ENCODE measurements at regions not wholly inside any gene's neighbourhood (a gene's known extent, or its start where the extent isn't known, plus 50 kb on each side); places are given as distances from the start of the nearest gene placed in this dataset.

DNA sequence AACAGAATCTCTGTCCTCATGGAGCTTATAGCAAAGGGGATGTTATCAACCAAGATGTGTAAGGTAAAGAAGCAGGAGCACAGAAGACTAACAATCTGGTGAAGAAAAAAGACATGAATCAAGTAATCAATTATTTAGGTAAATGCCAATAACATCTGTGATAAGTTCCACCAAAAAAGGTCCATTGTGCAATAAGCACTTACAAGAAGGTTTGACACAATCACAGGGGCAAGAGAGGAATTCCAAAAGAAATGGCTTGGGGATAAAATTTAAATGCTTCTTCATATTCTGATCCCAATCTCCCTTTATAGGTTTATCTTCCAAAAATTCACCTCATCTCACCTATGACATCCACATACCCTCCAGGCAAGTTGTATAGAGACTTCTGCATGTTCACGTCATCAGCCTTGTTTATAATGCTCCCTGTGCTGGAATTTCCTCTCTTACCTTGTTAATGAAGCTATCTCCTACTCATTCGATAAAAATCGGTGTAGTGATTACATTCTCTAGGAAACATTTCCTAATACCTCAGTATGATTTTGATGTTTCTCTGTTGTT lies 53.6 kb upstream of the DPT start:
- no peak for DNase-seq

DNA sequence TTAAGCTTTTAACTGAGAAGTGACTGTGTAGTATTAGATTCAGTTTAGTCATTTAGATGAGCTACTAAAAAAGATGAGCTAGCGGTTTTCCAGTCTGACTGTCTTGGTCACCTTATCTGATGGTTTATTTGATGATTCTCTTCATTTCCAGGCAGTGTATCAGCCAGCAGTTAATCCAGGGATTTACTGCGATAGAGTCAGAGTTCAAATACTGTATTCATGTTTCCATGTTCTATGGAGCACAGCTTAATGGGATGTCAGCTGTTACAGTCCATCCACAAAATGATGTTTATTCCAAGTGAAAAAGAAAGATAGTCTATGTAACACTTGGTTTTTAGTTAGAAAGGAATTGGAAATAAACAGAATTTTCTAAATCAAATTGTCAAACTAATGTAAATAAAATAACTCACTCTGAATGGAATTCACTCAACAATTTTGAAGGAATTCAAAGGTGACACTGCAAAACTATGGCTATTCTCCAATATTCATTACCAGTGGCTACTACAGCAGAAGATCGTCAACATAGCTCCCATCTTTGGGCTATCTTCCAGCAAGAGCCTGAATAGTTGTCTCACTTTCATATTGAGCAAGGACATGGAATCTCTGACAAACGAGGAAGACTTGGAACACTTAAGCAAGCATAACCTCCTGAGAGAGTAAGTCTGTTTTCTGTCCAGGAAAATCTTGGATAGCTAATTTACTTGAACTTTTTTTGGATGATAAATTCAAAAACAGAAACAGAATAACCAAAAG lies 54.6 kb upstream of the DPT start:
- DNase-seq, result no peak

GRCh38 chr1:168786476-168787330 lies 57.7 kb upstream of the DPT start:
- no peak for DNase-seq

DNA sequence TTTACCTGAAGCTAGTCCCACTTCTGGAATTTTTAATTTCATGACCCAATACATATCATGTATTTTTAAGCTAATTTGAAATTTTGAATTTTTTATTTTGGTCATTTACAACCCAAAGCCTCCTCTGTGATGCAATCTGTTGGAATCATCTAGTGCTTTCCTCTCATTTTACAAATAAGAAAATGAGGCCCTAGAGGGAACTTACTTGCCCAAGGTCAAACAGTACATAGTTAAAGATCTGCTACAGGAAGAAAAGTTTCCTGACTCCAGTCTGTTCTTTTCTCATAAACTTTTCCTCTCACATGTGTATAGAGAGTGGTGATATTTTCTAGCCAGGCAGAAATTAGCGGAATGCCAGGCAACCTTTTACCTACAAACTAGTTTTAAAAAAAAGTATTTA lies 59.3 kb upstream of the DPT start:
- DNase-seq, result no peak

GRCh38 chr1:168789501-168789900 lies 60.5 kb upstream of the DPT start:
- no peak for DNase-seq

DNA sequence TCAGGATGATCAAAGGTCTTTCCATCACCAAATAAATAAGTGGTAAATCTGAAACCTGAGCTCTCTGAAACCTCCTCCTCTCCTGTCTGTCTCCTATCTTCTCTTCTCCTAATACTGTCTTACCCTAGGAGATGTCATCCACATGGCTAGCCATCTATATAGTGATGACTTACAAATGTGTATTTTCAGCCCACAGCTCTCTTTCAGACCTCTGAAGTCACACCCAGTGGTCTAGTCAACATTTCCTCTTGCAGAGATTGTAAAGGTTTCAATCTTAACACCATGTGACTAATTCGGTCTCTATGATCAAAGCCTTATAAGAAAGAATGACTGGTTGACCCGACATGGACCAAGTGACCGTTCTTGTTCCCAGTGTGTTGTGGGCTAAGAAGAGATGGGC lies 63.1 kb upstream of the DPT start:
- DNase-seq, result no peak

- no peak for DNase-seq
These were observed 63.7 kb upstream of the DPT start for GRCh38 chr1:168792592-168793125.

DNA sequence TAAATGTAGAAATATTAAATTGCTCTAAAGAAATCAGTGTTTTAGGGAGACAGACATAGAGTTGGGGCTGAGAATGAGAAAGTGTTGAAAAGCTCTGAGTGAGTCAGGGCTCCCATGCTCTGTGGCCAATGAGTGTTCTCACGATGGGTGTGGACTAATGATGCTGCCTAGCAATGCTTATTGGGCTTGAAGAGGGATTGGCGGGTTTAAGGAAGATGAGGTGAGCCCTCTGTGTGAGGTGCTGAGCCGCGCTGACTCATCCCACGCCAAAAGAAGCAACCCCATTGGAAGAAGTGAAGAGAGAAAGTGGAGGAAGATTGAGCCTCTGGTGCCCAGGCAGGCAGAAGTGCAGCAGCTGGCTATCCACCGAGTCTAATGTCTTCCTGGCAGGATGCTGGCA lies 65.1 kb upstream of the DPT start:
- DNase-seq, result no peak

GRCh38 chr1:168795681-168796080 lies 66.7 kb upstream of the DPT start:
- no peak for DNase-seq

- DNase-seq, result no peak
These were observed 71.1 kb upstream of the DPT start for GRCh38 chr1:168799927-168800605.

- no peak for DNase-seq
These were observed 72.2 kb upstream of the DPT start for GRCh38 chr1:168801032-168801745.

- no peak for DNase-seq
These were observed 75.0 kb upstream of the DPT start for GRCh38 chr1:168803806-168804510.

DNA sequence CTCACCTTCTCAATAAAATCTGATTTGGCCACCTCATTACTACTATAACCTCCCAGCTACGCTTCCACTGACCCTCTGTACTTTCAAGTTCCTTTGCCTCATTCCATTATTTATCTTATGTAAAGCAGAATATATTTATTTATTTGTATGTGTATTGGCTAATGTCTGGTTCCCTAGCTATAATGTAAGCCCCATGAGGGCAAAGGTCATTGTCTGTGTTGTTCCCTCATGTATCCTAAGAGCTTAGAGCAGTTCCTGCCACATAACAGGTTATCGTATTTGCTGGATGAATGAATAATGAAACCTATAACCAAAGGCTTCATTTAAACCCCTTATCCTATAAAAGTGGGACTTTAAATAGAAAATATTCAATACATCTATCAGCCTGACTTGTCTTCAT lies 77.9 kb upstream of the DPT start:
- no peak for DNase-seq

GRCh38 chr1:168811176-168811575 lies 82.2 kb upstream of the DPT start:
- no peak for DNase-seq

- no peak for DNase-seq
These were observed 90.7 kb upstream of the DPT start for GRCh38 chr1:168819668-168820067.

DNA sequence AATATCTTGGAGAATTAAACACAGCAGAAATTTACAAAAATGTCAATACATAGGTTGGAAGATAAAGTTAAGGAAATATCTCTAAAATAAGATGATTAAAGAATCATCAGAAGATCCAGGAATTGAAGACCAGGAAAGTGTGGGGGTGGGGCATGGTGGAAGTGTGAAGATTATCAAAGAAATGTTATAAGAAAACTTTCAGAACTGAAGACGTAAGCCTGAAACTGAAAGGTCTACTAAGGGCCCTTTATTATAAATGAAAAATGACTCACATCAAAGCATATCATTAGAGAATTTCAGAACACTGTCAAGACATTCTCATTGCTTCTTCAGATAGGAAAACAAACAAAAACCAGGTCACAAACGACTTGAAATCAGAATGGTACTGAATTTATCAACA lies 92.4 kb upstream of the DPT start:
- no peak for DNase-seq

GRCh38 chr1:168822911-168823310 lies 93.9 kb upstream of the DPT start:
- DNase-seq, result no peak

- DNase-seq, result no peak
These were observed 95.0 kb upstream of the DPT start for GRCh38 chr1:168823988-168824387.

DNA sequence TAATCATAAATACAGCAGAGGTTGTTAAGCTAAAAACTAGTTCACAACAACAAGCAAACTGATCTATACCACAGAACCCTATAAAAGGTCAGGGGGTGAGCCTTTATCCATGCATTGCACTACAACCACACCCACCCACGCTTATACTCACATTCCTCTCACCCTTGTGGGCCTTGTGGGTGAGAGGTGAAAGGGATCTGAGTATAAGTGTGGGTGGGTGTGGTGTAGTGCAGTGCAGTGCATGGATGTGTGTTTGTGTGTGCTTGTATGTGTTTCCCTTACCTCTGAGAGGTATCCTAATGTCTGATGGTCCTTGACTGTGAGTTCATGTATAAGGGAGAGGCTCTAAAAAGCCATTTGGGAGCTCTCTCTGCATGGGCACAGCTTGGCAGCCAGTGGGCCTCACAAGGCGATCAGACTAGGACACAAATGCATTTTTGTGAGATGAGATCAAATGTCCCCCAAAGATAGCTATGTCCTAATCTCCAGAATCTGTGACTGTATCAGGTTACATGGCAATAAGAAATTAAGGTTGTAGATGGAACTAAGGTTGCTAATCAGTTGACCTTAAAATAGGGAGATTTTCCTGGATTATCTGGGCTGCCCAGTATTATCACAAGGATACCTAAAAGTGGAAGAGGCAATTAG lies 95.5 kb upstream of the DPT start:
- no peak for DNase-seq

GRCh38 chr1:168825129-168825528 lies 96.1 kb upstream of the DPT start:
- no peak for DNase-seq

- no peak for DNase-seq
These were observed 96.8 kb upstream of the DPT start for GRCh38 chr1:168825820-168826219.
